HG03175 (cell line): ENCODE measurements at regions not wholly inside any gene's neighbourhood (a gene's known extent, or its start where the extent isn't known, plus 50 kb on each side); places are given as distances from the start of the nearest gene placed in this dataset.
A peak's percentile ranks its signal among the peaks of the same experiment; 100 is the strongest.

Experiments
- ATAC-seq: cut with Tn5 transposase; IDR thresholded peaks from one replicate; pipeline ENCODE4 v1.9.1; 2021; ENCODE audit warnings: mild to moderate bottlenecking, moderate library complexity; ENCODE audit not compliant: unreplicated experiment

- ATAC-seq: no peak
These were observed 1422.9 kb upstream of the TMEM132C start for GRCh38 chr12:126843915-126844669.

DNA sequence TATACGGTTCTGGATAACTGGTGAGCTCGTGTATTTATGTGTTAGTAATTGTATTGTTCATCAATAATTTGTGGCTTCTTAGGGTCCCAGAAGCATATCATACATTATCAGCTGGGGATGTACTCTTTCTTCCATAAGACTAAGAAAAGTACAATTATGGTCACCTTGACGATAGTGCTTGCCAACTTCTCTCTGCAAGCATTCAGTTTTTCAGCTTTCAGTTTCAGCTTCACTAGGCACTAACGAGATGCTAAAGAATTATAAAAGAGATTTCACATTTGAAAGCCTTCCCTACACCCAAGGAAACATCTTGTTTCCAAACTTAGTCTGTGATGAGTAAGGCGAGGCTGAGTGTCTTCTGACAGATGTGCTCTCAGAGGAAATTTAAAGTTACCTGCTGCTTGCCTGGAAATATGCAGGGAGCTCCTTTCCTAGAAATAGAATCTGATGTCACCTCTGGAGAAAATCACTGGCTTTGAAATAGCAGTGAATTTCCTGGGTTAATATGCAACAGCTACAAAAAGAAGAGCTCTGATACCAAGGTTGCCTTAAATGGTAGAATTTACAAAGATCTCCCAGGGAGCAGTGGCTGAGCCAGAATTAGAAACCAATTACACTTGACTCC, 1419.9 kb upstream of the TMEM132C start:
- ATAC-seq: no peak

DNA sequence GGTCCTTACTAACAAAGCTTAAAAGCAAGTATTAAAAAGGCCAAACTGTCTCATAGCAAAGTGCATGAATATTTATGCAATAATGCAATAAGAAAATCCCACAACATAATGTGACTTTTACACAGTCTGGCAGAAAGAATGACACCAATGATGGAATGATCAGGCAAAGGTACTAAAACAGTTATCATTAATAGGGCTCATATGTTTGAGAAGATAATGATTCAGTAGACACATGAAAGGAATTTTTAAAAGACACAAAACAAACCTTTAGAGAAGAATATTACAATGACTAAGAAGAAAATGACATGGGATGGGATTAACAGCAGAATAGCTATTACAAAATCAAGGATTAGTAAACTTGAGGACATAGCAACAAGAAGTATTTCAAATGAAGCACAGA, 1411.2 kb upstream of the TMEM132C start:
- no peak for ATAC-seq

GRCh38 chr12:126856958-126857357, 1410.0 kb upstream of the TMEM132C start:
- no peak for ATAC-seq

- no peak for ATAC-seq
These were observed 1408.4 kb upstream of the TMEM132C start for GRCh38 chr12:126858560-126858959.

- no peak for ATAC-seq
These were observed 1406.8 kb upstream of the TMEM132C start for GRCh38 chr12:126860210-126860609.

DNA sequence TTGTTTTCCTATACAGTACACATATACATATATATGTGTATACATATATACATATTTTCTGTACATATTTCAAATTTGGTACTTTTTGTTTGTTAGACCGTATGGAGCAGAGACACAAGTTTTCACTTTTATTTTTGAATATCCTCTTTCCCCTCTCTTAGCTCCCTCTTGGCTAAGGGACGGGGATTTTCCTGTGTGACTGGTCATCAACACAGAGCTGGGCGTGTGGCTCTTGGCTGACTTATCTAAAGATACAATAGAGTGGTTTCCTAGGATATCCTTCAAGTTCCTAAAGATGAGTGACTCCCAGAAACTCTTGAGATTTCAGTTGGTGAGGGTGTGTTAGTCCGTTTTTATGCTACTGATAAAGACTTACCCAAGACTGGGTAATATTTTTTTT, 1404.5 kb upstream of the TMEM132C start:
- no peak for ATAC-seq

GRCh38 chr12:126869644-126870043, 1397.3 kb upstream of the TMEM132C start:
- no peak for ATAC-seq

GRCh38 chr12:126873701-126874100, 1393.3 kb upstream of the TMEM132C start:
- no peak for ATAC-seq

DNA sequence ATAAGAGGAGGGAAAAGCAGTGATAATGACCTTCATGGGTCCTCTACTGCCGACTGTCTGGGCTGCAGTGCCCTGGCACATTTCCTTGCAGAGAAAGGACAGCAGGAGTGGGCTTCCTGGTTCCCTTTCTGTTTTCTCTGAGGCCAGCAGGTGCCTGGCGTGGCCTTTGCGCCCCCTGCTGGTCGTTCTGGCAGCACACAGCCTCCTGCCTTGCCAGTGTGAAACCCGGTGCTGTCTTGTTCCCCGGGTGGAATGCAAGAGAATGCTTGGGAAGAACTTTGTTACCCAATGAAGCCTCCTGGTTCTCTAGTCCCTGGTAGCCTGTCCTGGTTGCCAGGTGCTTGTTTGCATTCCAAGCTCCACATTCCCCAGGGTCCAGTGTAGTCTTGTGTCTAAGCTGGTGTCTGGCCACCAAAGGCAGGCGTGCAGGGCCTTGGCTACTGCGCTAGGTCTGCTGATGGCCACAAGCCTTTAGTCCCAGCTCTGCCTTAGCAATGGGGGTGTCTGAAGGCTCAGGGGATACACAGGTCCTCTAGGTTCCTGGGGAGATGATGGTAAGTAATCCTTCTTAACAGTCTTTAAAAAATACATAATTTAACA, 1392.4 kb upstream of the TMEM132C start:
- ATAC-seq: peak; percentile 89

DNA sequence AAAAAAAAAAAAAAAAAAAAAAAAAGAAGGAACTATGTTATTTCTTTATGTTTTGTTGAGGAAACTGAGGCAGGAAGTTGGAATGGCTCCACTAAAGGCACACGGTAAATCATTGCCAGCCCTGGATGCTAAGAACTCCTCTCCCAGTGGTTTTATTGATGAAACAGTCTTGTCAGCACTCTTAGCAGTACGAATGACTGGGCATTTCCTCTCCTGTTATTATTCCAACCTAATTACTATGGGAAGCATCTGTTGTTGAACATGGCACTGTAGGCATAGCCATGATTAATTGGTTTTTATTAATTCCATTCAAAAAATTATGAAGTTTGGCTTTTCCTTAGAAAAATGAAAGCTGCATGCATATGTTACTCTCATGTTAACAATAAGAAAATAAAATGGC, 1387.1 kb upstream of the TMEM132C start:
- no peak for ATAC-seq

- no peak for ATAC-seq
These were observed 1383.3 kb upstream of the TMEM132C start for GRCh38 chr12:126883697-126884096.

- ATAC-seq: no peak
These were observed 1377.5 kb upstream of the TMEM132C start for GRCh38 chr12:126889501-126889900.

- ATAC-seq: no peak
These were observed 1376.9 kb upstream of the TMEM132C start for GRCh38 chr12:126890097-126890496.

- no peak for ATAC-seq
These were observed 1375.2 kb upstream of the TMEM132C start for GRCh38 chr12:126891789-126892188.

GRCh38 chr12:126895951-126896913, 1370.7 kb upstream of the TMEM132C start:
- no peak for ATAC-seq

- ATAC-seq: no peak
These were observed 1369.9 kb upstream of the TMEM132C start for GRCh38 chr12:126897102-126897501.

DNA sequence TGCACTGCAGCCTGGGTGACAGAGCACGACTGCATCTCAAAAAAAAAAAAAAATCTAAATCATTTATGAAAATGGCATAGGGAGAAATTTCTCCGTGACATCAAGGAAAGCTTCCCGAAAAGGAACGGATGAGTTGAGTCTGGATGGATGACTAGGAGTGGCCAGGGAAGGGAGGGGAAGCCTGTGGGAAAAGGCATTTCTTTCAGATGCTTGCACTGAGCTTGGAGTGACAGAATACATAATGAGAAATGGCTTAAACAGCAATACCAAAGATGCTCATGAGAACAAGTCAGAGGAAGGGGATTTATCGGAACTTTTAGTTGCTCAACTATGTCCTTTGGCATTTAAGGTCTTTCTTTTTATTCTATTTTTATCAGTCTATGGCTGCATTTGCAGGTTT, 1369.2 kb upstream of the TMEM132C start:
- no peak for ATAC-seq

GRCh38 chr12:126898562-126898961, 1368.4 kb upstream of the TMEM132C start:
- no peak for ATAC-seq

DNA sequence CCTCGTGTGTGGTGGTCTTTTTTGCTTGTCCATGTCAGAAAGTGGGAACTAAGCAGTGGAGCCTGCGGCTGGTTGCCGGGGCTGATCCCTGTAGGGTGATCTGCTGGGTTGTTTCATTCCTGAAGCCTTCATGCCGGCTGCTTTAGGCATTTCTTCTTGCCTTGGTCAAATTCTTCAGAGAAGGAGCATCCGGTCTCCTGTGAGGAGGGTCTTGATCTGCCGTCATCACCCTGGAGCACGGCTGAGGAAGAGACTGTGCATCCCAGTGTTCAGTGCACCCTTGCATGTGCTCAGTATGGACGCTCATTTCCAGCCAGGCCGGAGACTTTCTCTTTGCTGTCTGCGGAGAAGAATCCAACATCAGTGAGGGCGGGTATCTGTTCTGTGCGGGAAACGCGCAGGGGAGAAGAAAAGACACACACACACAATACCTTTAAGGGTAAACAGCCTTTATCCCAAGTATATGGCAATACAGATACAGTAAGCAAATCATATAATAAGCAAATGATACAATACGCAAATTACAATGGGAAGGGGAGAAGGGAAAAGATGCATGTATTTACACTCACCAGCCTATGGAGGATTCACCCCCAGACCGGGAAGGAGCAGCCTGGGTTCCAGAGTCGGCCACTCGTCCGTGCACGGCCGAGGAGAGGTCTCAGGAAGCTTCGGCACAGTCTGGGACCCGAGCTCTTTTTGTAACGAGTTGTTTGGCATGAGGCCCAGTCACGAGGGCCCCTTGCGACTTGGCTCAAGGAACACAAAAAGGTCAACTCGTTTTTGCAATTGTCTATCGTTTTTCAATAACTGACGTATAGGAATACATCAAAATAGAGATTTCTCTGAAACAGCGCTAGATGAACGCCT, 1366.8 kb upstream of the TMEM132C start:
- no peak for ATAC-seq
